H1 (cell line): ENCODE measurements at regions not wholly inside any gene's neighbourhood (a gene's known extent, or its start where the extent isn't known, plus 50 kb on each side); places are given as distances from the start of the nearest gene placed in this dataset.

ENCODE experiments used
- HDAC6 ChIP-seq: IDR thresholded peaks from one replicate; pipeline ENCODE4 v1.7.1; 2012; ENCODE audit warnings: low read depth, mild to moderate bottlenecking, inconsistent platforms, low read length, moderate library complexity
- JUND ChIP-seq: IDR thresholded peaks from 2 replicates; pipeline ENCODE4 v1.6.1; 2011; ENCODE audit warnings: mild to moderate bottlenecking, improper control_type of control experiment, low read length
- RFX5 ChIP-seq: IDR thresholded peaks from 2 replicates; pipeline ENCODE4 v1.6.1; 2011; ENCODE audit warnings: low read depth, low read length, improper control_type of control experiment, borderline replicate concordance
- SAP30 ChIP-seq: fragments of 300-600 bp; sonication (generic); IDR thresholded peaks from 2 replicates; pipeline ENCODE4 v1.7.1; 2012; ENCODE audit warnings: low read length, moderate library complexity, mild to moderate bottlenecking, inconsistent platforms; ENCODE audit not compliant: insufficient read depth, insufficient replicate concordance
- TCF12 ChIP-seq: IDR thresholded peaks from 2 replicates; pipeline ENCODE4 v1.6.1; 2011; ENCODE audit warnings: low read depth, mild to moderate bottlenecking, low read length
- TF ChIP-seq, protein P1 (sequence below): IDR thresholded peaks from 2 replicates; pipeline ENCODE4 v1.6.1; 2011; ENCODE audit warnings: low read depth, mild to moderate bottlenecking, low read length; ENCODE audit not compliant: insufficient read depth
- TF ChIP-seq, protein P2 (sequence below): fragments of 300-600 bp; sonication (generic); IDR thresholded peaks from 2 replicates; pipeline ENCODE4 v1.7.1; 2012; ENCODE audit warnings: low read length, moderate library complexity, mild to moderate bottlenecking, inconsistent platforms; ENCODE audit not compliant: insufficient replicate concordance

DNA sequence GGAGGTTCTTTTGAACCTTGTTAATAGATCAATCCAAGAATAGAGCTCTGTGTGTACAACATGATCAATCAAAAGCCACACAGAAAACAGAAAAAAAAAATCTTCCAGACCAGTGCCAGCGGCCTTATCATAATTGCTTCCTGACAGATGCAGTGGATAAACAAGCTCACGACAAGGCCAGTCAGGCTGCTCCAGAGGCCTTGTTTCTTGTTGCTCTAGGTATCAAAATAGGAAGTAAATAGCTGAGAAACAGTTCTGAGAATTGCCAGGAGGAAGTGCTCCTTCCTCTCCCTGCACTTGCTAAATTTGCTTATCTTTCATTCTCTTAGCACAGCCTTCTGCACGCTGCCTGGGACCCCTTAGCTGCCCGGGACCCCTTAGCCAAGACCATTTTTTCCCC is 199.0 kb upstream of the TARS1 start (continued):
- TF ChIP-seq JUND (no peak), RFX5 (no peak), HDAC6 (no peak), TCF12 (no peak), SAP30 (no peak)
- TF ChIP-seq, protein P1, sequence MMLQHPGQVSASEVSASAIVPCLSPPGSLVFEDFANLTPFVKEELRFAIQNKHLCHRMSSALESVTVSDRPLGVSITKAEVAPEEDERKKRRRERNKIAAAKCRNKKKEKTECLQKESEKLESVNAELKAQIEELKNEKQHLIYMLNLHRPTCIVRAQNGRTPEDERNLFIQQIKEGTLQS: no peak
- TF ChIP-seq, protein P2, sequence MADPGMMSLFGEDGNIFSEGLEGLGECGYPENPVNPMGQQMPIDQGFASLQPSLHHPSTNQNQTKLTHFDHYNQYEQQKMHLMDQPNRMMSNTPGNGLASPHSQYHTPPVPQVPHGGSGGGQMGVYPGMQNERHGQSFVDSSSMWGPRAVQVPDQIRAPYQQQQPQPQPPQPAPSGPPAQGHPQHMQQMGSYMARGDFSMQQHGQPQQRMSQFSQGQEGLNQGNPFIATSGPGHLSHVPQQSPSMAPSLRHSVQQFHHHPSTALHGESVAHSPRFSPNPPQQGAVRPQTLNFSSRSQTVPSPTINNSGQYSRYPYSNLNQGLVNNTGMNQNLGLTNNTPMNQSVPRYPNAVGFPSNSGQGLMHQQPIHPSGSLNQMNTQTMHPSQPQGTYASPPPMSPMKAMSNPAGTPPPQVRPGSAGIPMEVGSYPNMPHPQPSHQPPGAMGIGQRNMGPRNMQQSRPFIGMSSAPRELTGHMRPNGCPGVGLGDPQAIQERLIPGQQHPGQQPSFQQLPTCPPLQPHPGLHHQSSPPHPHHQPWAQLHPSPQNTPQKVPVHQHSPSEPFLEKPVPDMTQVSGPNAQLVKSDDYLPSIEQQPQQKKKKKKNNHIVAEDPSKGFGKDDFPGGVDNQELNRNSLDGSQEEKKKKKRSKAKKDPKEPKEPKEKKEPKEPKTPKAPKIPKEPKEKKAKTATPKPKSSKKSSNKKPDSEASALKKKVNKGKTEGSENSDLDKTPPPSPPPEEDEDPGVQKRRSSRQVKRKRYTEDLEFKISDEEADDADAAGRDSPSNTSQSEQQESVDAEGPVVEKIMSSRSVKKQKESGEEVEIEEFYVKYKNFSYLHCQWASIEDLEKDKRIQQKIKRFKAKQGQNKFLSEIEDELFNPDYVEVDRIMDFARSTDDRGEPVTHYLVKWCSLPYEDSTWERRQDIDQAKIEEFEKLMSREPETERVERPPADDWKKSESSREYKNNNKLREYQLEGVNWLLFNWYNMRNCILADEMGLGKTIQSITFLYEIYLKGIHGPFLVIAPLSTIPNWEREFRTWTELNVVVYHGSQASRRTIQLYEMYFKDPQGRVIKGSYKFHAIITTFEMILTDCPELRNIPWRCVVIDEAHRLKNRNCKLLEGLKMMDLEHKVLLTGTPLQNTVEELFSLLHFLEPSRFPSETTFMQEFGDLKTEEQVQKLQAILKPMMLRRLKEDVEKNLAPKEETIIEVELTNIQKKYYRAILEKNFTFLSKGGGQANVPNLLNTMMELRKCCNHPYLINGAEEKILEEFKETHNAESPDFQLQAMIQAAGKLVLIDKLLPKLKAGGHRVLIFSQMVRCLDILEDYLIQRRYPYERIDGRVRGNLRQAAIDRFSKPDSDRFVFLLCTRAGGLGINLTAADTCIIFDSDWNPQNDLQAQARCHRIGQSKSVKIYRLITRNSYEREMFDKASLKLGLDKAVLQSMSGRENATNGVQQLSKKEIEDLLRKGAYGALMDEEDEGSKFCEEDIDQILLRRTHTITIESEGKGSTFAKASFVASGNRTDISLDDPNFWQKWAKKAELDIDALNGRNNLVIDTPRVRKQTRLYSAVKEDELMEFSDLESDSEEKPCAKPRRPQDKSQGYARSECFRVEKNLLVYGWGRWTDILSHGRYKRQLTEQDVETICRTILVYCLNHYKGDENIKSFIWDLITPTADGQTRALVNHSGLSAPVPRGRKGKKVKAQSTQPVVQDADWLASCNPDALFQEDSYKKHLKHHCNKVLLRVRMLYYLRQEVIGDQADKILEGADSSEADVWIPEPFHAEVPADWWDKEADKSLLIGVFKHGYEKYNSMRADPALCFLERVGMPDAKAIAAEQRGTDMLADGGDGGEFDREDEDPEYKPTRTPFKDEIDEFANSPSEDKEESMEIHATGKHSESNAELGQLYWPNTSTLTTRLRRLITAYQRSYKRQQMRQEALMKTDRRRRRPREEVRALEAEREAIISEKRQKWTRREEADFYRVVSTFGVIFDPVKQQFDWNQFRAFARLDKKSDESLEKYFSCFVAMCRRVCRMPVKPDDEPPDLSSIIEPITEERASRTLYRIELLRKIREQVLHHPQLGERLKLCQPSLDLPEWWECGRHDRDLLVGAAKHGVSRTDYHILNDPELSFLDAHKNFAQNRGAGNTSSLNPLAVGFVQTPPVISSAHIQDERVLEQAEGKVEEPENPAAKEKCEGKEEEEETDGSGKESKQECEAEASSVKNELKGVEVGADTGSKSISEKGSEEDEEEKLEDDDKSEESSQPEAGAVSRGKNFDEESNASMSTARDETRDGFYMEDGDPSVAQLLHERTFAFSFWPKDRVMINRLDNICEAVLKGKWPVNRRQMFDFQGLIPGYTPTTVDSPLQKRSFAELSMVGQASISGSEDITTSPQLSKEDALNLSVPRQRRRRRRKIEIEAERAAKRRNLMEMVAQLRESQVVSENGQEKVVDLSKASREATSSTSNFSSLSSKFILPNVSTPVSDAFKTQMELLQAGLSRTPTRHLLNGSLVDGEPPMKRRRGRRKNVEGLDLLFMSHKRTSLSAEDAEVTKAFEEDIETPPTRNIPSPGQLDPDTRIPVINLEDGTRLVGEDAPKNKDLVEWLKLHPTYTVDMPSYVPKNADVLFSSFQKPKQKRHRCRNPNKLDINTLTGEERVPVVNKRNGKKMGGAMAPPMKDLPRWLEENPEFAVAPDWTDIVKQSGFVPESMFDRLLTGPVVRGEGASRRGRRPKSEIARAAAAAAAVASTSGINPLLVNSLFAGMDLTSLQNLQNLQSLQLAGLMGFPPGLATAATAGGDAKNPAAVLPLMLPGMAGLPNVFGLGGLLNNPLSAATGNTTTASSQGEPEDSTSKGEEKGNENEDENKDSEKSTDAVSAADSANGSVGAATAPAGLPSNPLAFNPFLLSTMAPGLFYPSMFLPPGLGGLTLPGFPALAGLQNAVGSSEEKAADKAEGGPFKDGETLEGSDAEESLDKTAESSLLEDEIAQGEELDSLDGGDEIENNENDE: no peak
- TF ChIP-seq, all 59 proteins: peak for 0
